ENCODE measurements at regions not wholly inside any gene's neighbourhood (a gene's known extent, or its start where the extent isn't known, plus 50 kb on each side); places are given as distances from the start of the nearest gene placed in this dataset.
A peak's percentile ranks its signal among the peaks of the same experiment; 100 is the strongest.

- TF ChIP-seq CTCF (IDR thresholded peaks at IDR 0.05; ENCODE audit: control insufficient read depth, insufficient read depth, low read depth, low read length, missing control alignments): no peak
- no peak for DNase-seq (ENCODE audit: low read depth)
- no peak overlapping the region for H3K4me3 ChIP-seq (ENCODE audit: control insufficient read depth, low read depth, low read length)
Measured at GRCh38 chr5:124522992-124523391, 223.4 kb downstream of the ZNF608 start.

- TF ChIP-seq CTCF (IDR thresholded peaks at IDR 0.05; ENCODE audit: control insufficient read depth, insufficient read depth, low read depth, low read length, missing control alignments): no peak
- no peak overlapping the region for H3K4me3 ChIP-seq (ENCODE audit: control insufficient read depth, low read depth, low read length)
- DNase-seq (ENCODE audit: low read depth): no peak
Measured at GRCh38 chr5:124521461-124522230, 224.8 kb downstream of the ZNF608 start.

GRCh38 chr5:124519396-124519795, 227.0 kb downstream of the ZNF608 start:
- peak; percentile 70 for DNase-seq (ENCODE audit: low read depth)

GRCh38 chr5:124516567-124516966, 229.9 kb downstream of the ZNF608 start:
- TF ChIP-seq CTCF (IDR thresholded peaks at IDR 0.05; ENCODE audit: control insufficient read depth, insufficient read depth, low read depth, low read length, missing control alignments): no peak
- no peak overlapping the region for H3K4me3 ChIP-seq (ENCODE audit: control insufficient read depth, low read depth, low read length)
- no peak for DNase-seq (ENCODE audit: low read depth)

More at GRCh38 chr5:124519396-124519795, 227.0 kb downstream of the ZNF608 start:
- H3K4me3 ChIP-seq (ENCODE audit: control insufficient read depth, low read depth, low read length): no peak overlapping the region
- no peak for TF ChIP-seq CTCF (IDR thresholded peaks at IDR 0.05; ENCODE audit: control insufficient read depth, insufficient read depth, low read depth, low read length, missing control alignments)

- DNase-seq (ENCODE audit: low read depth): no peak
- H3K4me3 ChIP-seq (ENCODE audit: control insufficient read depth, low read depth, low read length): no peak overlapping the region
Measured at GRCh38 chr5:124515497-124516245, 230.8 kb downstream of the ZNF608 start.

GRCh38 chr5:124514956-124515355, 231.5 kb downstream of the ZNF608 start:
- DNase-seq (ENCODE audit: low read depth): no peak
- no peak for TF ChIP-seq CTCF (IDR thresholded peaks at IDR 0.05; ENCODE audit: control insufficient read depth, insufficient read depth, low read depth, low read length, missing control alignments)
- no peak overlapping the region for H3K4me3 ChIP-seq (ENCODE audit: control insufficient read depth, low read depth, low read length)

More at GRCh38 chr5:124515497-124516245, 230.8 kb downstream of the ZNF608 start:
- no peak for TF ChIP-seq CTCF (IDR thresholded peaks at IDR 0.05; ENCODE audit: control insufficient read depth, insufficient read depth, low read depth, low read length, missing control alignments)
